HG02798 (cell line): ENCODE measurements at regions not wholly inside any gene's neighbourhood (a gene's known extent, or its start where the extent isn't known, plus 50 kb on each side); places are given as distances from the start of the nearest gene placed in this dataset.
"Not testable (repeated sequence)": the region's sequence is repeated elsewhere in the genome, so short reads cannot be mapped to it uniquely, and the experiment has no call there.

ENCODE experiments used
- ATAC-seq: cut with Tn5 transposase; IDR thresholded peaks from one replicate; pipeline ENCODE4 v1.9.1; 2021; ENCODE audit warnings: mild to moderate bottlenecking; ENCODE audit not compliant: unreplicated experiment, poor library complexity

DNA sequence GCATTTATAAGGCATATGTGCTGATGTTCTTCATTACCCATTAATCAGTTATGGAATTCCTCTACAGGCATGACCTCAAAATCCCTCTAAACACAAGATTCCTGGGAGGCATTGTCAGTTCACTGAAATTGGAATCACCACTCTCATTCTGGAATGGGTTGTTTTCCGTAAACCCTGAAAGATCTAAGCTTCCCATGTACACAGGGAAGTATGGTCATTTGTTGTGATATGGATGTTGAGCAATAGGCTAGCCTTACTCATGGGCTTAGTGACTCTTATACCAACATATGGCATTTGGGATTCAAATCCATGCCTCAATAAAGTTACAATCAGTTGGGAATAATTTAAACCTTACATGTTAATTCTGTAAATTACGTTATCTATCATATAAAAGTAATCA, 258.0 kb downstream of the XPNPEP1 start:
- ATAC-seq = no peak

GRCh38 chr10:109664554-109664953, 258.8 kb downstream of the XPNPEP1 start:
- no peak for ATAC-seq

DNA sequence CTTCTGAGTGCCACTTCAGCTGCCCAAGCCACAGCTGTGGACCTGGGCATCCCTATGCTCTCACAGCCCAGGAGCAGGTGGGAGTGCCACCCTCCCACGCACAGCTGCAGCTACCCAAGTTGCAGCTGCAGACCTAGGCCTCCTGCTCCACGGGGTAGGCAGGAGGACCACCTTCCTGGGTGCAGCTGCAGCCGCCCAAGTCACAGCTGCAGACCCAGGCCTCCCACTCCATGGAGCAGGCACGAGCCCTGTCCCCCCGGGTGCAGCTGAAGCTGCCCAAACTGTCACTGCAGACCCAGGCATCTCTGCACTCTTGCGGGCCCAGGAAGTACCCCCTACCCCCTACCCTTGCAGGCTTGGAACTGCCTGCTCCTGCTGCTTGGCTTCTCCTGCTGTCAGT, 260.2 kb downstream of the XPNPEP1 start:
- ATAC-seq = no peak

GRCh38 chr10:109652612-109653011, 270.7 kb downstream of the XPNPEP1 start:
- not testable (repeated sequence) for ATAC-seq

- no peak for ATAC-seq
These were observed 273.1 kb downstream of the XPNPEP1 start for GRCh38 chr10:109650228-109650627.

- no peak for ATAC-seq
These were observed 275.7 kb downstream of the XPNPEP1 start for GRCh38 chr10:109647627-109648026.

DNA sequence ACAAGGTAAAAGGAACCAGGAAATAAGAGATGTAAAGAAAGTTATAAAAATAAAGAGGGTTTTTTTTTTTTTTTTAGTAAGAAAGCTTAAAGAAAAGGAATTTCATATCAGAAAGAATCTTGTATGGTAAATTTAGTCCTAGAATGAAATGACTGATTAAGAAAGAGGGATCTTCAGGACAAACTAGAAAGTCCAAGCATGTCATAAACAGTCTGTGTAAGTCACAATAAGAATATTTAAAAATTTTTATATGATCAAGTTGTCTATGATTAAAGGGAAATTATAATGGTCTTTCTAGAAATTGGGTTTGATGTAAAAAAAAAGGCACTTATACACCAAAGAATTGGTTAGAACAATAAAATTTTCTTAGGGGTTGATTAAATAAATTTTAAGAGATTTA, 289.5 kb downstream of the XPNPEP1 start:
- ATAC-seq = no peak

DNA sequence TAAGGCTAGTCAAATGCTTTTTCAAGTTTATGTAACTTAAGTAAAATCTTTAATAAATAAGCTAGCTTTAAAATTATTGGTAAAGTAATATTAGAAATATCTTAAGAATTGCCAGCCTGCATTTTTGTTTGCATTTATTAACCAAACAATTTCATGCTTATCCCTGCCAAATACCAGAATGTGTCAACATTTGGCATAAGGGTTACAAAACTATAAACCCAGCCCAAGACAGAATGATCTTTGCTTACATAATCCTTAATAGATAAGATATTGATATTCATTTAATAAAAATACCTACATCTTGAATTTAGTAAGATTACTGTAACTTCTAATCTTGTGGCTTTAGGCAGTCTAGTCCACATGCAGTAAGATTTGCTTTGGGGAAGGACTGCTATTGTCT, 290.3 kb downstream of the XPNPEP1 start:
- not testable (repeated sequence) for ATAC-seq

GRCh38 chr10:109624939-109625338, 298.4 kb downstream of the XPNPEP1 start:
- ATAC-seq = no peak

DNA sequence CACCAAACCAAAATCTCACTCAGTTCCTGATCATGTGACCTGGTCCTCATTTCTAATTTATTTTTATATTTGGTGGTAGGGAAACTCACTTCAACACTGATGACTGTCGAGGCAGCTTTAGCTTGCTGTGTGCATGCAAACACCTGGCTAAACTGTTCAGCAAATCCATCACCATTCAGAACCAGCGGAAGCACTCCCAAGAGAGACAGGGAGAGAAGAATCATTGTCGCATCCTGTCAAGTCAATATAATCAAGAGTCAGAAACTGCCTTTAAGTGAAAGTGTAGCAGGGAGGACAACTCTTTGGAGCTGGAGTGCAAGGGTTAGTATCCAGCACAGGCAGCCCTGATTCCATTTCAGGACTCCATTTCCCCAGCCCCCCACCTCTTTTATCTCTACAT, 300.7 kb downstream of the XPNPEP1 start:
- no peak for ATAC-seq

GRCh38 chr10:109620396-109620795, 302.9 kb downstream of the XPNPEP1 start:
- no peak for ATAC-seq

DNA sequence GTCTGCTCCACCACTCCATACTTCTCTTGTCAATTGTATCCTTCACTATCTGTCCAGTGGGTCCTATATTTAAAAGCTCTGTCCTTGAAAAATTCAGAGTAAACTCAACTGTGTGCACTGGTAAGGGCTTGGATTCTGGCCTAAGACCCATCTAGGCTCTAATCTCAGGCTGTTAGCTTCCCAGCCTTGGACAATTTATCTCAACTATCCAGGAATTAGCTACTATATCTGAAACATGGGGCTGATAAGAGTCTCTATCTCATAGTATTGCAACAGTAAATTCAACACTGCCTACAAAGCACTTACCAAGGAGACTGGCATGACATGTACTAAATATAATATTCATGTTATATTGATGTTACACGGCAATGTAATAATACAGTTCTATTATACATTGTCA, 303.4 kb downstream of the XPNPEP1 start:
- ATAC-seq = no peak

DNA sequence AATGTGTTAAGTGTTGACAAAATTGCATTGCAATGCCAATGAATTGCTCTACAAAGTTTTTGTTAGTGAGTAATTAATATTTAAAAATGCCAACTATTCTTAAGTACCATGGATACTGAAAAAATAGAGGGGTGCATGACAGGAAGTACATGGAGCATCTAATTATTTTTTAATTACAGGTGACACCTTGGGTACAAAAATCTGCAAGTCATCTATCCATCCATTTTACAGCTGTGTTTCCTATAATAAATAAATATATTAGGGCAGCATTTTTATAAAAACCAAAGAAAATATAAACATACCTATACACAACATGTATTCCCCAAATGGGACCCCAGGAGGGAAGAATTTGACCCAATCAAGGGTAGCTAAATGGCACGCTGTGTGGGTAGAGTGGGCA, 304.6 kb downstream of the XPNPEP1 start:
- ATAC-seq = no peak

DNA sequence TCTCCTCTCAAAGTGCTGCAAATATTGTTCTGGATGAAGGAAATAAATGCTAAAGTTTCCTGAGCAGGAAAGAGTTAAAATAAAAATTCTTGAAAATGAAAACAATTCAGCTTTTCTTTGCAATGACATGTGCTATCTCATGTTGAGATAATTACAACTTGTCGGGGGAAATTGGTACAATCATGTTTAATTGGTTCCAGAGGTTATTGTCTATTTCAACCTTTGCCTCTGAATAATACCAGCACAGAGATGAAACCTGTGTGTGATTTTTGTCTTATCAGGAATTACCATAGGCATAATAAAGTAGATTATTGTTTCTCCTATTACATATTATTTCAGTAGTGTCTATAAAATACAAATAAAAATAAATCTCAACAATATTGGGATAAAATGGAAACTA, 305.0 kb downstream of the XPNPEP1 start:
- ATAC-seq = no peak

DNA sequence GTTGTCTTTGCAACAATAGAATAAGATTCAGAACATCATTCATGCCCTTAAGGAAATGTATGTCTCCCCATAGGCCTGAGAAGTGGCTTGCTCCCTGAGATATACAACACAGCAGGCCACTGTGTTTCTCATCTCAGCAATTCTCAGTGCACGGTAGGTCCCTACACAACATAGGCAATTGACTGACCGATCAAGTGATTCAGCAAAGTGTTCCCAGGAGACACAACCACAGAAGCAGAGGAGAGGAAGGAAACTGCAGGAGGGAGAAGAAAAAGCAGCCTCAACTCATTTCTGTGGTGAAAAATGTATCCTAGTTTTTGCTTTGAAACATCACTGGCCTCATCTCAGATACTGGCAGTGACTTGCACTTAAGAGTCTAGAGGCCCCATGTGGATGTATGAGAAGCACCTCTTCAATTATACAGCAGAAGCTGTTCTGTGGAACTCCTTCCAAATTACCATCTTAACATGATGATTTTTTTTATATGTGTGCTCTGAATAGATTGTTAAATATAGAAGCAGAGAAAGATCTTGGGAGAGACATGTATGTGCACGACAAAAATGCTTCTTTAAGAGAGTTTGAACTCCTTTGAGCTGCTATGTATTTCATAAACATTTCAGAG, 306.8 kb downstream of the XPNPEP1 start:
- no peak for ATAC-seq

GRCh38 chr10:109595356-109595755, 328.0 kb downstream of the XPNPEP1 start:
- not testable (repeated sequence) for ATAC-seq

DNA sequence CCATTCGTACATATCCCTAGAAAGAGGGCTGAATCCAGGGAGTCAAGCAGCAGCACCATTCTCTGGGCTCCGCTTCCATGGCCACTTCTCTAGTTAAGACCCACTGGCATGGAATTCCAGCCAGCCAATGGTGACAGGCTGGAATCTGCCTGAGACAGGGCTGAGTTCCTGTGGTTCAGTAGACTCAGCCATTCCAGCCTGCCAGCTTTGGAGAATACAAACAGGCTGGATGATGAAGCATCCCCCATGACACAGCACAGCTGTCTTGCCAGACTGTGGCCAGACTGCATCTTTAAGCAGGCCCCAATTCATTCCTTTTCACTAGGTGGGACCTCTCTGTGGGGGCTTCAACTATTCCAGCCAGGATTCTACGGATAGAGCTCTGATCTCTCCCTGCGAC, 329.6 kb downstream of the XPNPEP1 start:
- ATAC-seq = no peak

DNA sequence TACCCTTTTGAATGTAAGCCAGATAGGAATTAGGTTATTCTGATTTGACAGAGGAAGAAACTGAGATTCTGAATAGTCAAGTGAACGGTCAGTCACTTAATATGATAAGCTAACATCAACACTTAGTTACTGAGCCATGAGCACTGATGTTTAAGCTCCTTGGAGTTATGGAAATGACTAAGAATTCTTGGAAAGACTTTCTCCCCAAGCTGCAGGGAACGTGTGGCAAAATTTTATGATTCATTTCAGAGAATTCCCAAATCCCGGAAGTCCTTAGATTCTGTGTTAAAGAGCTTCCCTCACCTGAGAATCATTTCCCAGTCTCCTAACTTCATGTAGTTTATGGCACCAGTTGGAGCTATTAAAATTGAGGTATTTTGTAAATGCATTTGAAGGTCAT, 330.9 kb downstream of the XPNPEP1 start:
- ATAC-seq = no peak

DNA sequence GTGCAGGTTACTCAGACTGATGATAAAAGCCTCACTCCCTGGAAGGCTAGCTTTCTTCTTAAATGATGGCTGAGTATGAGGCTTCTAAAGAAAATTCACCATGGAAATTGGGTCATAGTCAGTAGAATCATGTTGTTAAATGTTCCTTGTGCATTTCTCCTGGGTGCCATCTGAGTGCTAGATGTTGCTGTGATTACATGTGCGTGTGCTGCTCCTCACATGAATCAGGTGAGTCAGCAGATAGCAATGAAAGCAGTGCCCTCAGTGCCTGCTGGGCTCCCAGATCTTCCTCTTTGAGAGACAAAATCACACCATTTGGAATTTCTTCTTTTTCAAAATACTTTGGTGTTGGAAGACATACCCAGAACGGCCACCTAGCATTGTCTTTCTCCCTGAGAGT, 331.7 kb downstream of the XPNPEP1 start:
- ATAC-seq = no peak

DNA sequence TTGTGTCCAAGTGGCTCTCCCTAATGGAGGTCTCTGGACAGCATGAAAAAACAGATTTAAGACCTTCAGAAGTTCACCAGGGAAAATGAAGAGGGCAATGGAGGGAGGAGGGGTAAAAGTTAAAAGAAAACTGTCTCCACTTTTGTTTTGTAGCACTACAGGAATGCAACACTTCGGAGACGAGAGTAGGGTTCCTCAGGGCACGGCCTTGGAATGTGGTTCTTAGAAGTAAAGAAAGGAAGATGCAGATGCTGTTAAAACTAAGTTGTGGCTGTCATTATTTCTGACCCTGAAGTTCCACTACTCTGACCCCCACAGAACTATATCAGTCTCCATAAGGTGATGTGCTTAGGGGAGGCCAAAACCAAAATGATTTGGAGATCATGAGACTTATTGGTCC, 335.1 kb downstream of the XPNPEP1 start:
- no peak for ATAC-seq

GRCh38 chr10:109587366-109587765, 335.9 kb downstream of the XPNPEP1 start:
- ATAC-seq = no peak

DNA sequence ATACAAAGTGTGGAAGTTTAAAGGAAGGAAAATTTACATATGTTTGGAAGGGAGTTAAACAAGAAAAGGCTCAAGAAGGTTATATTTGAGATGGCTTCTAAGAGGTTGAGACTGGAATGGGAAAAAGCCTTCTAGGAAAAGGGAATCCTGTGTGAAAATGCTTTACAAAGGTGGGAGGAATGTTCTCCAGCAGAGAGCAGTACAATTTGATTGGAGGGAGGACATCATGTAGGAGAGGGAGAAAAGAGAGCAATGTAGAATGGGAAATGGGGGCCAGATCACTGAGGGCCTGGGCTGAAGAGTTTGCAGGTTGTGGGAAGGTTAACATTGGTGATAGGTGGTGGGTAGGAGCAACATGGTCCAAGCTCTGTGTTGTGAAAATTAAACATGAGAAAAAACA, 366.9 kb downstream of the XPNPEP1 start:
- ATAC-seq = no peak
